GM12878 (cell line): ENCODE measurements at regions not wholly inside any gene's neighbourhood (a gene's known extent, or its start where the extent isn't known, plus 50 kb on each side); places are given as distances from the start of the nearest gene placed in this dataset.

Experiments used
- ATAC-seq: fragments of 200-7000 bp; cut with Tn5 transposase; 3 replicates; pipeline ENCODE4 v1.9.1; 2020; ENCODE audit warnings: mild to moderate bottlenecking, moderate library complexity
- BruUV-seq: library from RNA; stranded (reverse); fragments of 400-500 nt; replicated peaks from 2 replicates; lab custom pipeline; 2021; lab: Mats Ljungman, UMichigan
- CTCF ChIA-PET: fragments of 300-600 bp; sonication (Branson Sonifier 250); formaldehyde crosslinking; extraction: SDS; loops from one replicate; lab custom pipeline; 2021; ENCODE audit warnings: inconsistent platforms; lab: Yijun Ruan, JAX
- POLR2A ChIA-PET: fragments of 350-600 bp; formaldehyde crosslinking; extraction: SDS; loops from one replicate; lab custom pipeline; 2021; ENCODE audit warnings: inconsistent platforms; lab: Charles Lee
- RAD21 ChIA-PET: fragments of 300-600 bp; sonication (Branson Sonifier 250); formaldehyde crosslinking; loops from one replicate; lab custom pipeline; 2023; ENCODE audit warnings: antibody characterized with exemption; ENCODE audit not compliant: unreplicated experiment; lab: Charles Lee
- SMC1A ChIA-PET: fragments of 300-600 bp; sonication (Branson Sonifier 250); formaldehyde crosslinking; loops from one replicate; lab custom pipeline; 2023; ENCODE audit not compliant: unreplicated experiment, uncharacterized antibody; lab: Charles Lee
- DNase-seq: peaks from one replicate; pipeline ENCODE4 v3.0.0-alpha.2; 2011; ENCODE audit warnings: low read depth, low spot score
- FAIRE-seq: peaks from 3 replicates; lab custom pipeline; 2011; peaks lifted over from hg19 to GRCh38; lab: Jason Lieb, UNC
- H2AFZ ChIP-seq: 2 replicates; pipeline ENCODE4 v1.6.0; 2011; ENCODE audit warnings: low read depth, low read length, control low read depth; ENCODE audit not compliant: control insufficient read depth
- H3K27ac ChIP-seq: 2 replicates; pipeline ENCODE4 v1.5.1; 2011; ENCODE audit warnings: control low read depth; ENCODE audit not compliant: control insufficient read depth, insufficient read depth
- H3K27me3 ChIP-seq, 2 experiments: replicated peaks in 1 of 2; 2 replicates each; pipeline versions ENCODE4 v1.6.0 to v1.6.1; 2011; ENCODE audit warnings: low read length in 1 of 2; ENCODE audit not compliant: control insufficient read depth in 2 of 2, insufficient read depth in 2 of 2
- H3K36me3 ChIP-seq, 2 experiments: 2 replicates each; pipeline ENCODE4 v1.5.1; 2011; ENCODE audit warnings: low read length in 1 of 2; ENCODE audit not compliant: control insufficient read depth in 2 of 2, insufficient read depth in 2 of 2
- H3K4me1 ChIP-seq: 2 replicates; pipeline ENCODE4 v1.6.1; 2011; ENCODE audit warnings: mild to moderate bottlenecking, low read length, moderate library complexity, mixed read lengths; ENCODE audit not compliant: control insufficient read depth, insufficient read depth
- H3K4me2 ChIP-seq: 2 replicates; pipeline ENCODE4 v1.6.0; 2011; ENCODE audit warnings: control low read depth; ENCODE audit not compliant: control insufficient read depth, insufficient read depth
- H3K4me3 ChIP-seq: fragments of 200-600 bp; sonication (generic); 2 replicates; pipeline ENCODE4 v1.5.1; 2016
- H3K79me2 ChIP-seq: 2 replicates; pipeline ENCODE4 v1.6.0; 2011; ENCODE audit warnings: low read length; ENCODE audit not compliant: control insufficient read depth, insufficient read depth
- H3K9ac ChIP-seq: 2 replicates; pipeline ENCODE4 v1.8.0; 2011; ENCODE audit warnings: low read length, control low read depth, mixed read lengths; ENCODE audit not compliant: control insufficient read depth, insufficient read depth
- H3K9me3 ChIP-seq: replicated peaks from 3 replicates; pipeline ENCODE4 v1.5.1; 2011; ENCODE audit warnings: mild to moderate bottlenecking, low read length; ENCODE audit not compliant: control insufficient read depth, insufficient read depth
- H4K20me1 ChIP-seq: 2 replicates; pipeline ENCODE4 v1.6.0; 2011; ENCODE audit not compliant: control insufficient read depth, insufficient read depth
- IRF3 ChIP-seq: fragments of 450-650 bp; IDR thresholded peaks from 2 replicates; pipeline ENCODE4 v1.6.1; 2014; ENCODE audit warnings: mild to moderate bottlenecking
- MYB ChIP-seq: fragments of 150-350 bp; IDR thresholded peaks from 2 replicates; pipeline ENCODE4 v1.6.1; 2014; ENCODE audit warnings: mild to moderate bottlenecking, low read depth, low read length, borderline replicate concordance
- NFYA ChIP-seq: IDR thresholded peaks from 2 replicates; pipeline ENCODE4 v1.6.1; 2011; ENCODE audit warnings: low read depth, mild to moderate bottlenecking, low read length, improper control_type of control experiment, borderline replicate concordance
- RELA ChIP-seq: fragments of 450-650 bp; IDR thresholded peaks from 2 replicates; pipeline ENCODE4 v1.8.0; 2014; ENCODE audit warnings: borderline replicate concordance; ENCODE audit not compliant: partially characterized antibody
- RFX5 ChIP-seq: IDR thresholded peaks from 2 replicates; pipeline ENCODE4 v1.6.1; 2011; ENCODE audit warnings: low read depth, low read length, improper control_type of control experiment
- SIN3A ChIP-seq: IDR thresholded peaks from 2 replicates; pipeline ENCODE4 v1.6.1; 2012; ENCODE audit warnings: low read depth, low read length, improper control_type of control experiment
- ZZZ3 ChIP-seq: IDR thresholded peaks from 2 replicates; pipeline ENCODE4 v1.6.1; 2011; ENCODE audit warnings: low read depth; ENCODE audit not compliant: control insufficient read depth, insufficient read length
- WGBS: methylation state at CpG from one replicate; pipeline ENCODE4 v1.1.6; 2016; ENCODE audit warnings: low lambda C conversion rate; ENCODE audit not compliant: insufficient replicate concordance, insufficient coverage; ENCODE audit errors: missing lambda C conversion rate; 5-methylcytosine and 5-hydroxymethylcytosine counted together
- in situ Hi-C: fragments of 300-500 bp; cut with MboI; formaldehyde crosslinking; loops from 9 replicates; pipeline ENCODE4 v1.14.3; 2018; ENCODE audit warnings: mixed read lengths
- intact Hi-C: fragments of 100-400 bp; cut with micrococcal nuclease; formaldehyde crosslinking; loops from one replicate; pipeline ENCODE4 v1.14.2; 2022; ENCODE audit not compliant: unreplicated experiment

- TF ChIP-seq IRF3 = no peak
- no peak for TF ChIP-seq RFX5
- no peak for TF ChIP-seq SIN3A
Observed at GRCh38 chr12:28033538-28033915, 61.0 kb upstream of the PTHLH start (continued).

DNA sequence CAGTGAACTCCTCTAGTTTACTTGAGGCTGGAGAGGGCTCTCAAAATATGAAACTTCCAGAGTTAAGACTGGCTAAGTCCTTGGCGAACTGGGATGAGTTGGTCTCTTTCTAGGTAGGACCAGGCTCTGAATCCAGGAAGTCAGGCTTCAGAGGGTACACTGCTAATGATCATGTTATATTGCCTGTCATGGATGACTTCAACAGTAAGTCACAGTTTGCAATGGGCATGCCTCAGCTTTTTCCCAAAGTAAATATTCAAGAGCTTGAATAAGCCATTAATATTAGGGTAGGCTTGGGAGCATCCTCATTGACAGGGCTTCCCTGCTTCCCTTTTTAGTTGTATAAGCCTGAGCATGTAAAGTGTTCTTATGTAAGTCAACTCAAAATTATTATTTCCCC is 61.7 kb upstream of the PTHLH start:
- Histone ChIP-seq H4K20me1 (no peaks in the 10 kb centered on the region), H3K9me3 (no peaks in the 10 kb centered on the region), H3K79me2 (no peaks in the 10 kb centered on the region), H3K4me1 (no peaks in the 10 kb centered on the region), H3K4me2 (no peak overlapping the region), H3K36me3 (no peaks in the 10 kb centered on the region), H2AFZ (no peak overlapping the region), H3K27me3 (no peaks in the 10 kb centered on the region), H3K4me3 (no peak overlapping the region), H3K27ac (no peak overlapping the region), H3K9ac (no peak overlapping the region)
- 13% methylated on average over 1 of the region's 1 CpG for WGBS
- no TSS peak for BruUV-seq
- no peak for ATAC-seq
- ChIA-PET RAD21 (no interaction called here), CTCF (interaction anchor here (0.8 to 1.0 kb wide), 2 partner anchors 10 to 17 kb away, joined by 3 read pairs; no protein-coding TSS in a partner anchor), POLR2A (no interaction called here), SMC1A (interaction anchor here (1.0 kb wide), 1 partner anchor 12 kb away, joined by 3 read pairs; no protein-coding TSS in a partner anchor)
- FAIRE-seq = no peak
- no peak for TF ChIP-seq RELA
- TF ChIP-seq NFYA = no peak
- no peak for TF ChIP-seq MYB
- no peak for TF ChIP-seq ZZZ3
- no peak for DNase-seq
- in situ Hi-C loops = no loop called here
- intact Hi-C loops = no loop called here
